Cerebellar nuclear complex (tissue), 1 donor: ENCODE measurements at regions not wholly inside any gene's neighbourhood (a gene's known extent, or its start where the extent isn't known, plus 50 kb on each side); places are given as distances from the start of the nearest gene placed in this dataset.

Experiments used
- DNase-seq, 2 experiments: peaks; one replicate each; lab custom pipeline; 2025; lab: John Stamatoyannopoulos, UW

DNA sequence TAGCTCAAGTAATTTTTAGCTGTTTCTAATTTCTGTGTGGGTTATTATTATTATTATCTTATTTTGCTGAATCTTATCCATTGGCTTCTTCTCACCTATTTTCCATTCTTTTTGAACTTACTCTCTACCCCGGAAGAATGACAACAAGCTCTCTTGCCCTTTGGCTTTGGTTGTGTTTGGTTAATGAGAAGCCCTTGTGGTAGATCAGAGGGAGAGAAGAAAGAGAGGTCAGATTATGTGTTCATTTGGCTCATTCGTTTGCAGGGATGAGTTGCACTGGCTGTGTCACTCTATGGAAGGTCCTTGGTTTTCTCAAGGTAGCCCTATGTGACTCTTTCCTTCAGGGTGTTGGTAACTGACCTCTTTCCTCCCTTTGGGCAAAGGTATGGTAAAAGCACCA lies 391.9 kb downstream of the LMO4 start:
- no peak for DNase-seq

- DNase-seq = no peak
These were observed 394.5 kb downstream of the LMO4 start for GRCh38 chr1:87723193-87723592.

DNA sequence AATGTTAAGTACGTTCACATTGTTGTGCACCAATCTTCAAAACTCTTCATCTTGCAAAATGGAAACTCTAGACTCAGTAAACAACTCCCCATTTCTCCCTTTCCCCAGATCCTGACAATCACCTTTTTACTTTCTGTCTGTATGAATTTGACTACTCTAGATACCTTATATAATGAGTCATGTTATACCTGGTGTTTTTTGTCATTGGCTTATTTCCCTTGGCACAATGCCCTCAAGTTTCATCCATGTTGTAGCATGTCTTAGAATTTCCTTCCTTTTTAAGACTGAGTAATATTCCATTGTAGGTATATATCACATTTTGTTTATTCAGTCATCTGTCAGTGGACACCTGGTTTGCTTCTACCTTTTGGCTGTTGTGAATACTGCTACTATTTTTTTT lies 399.5 kb downstream of the LMO4 start:
- DNase-seq = no peak

DNA sequence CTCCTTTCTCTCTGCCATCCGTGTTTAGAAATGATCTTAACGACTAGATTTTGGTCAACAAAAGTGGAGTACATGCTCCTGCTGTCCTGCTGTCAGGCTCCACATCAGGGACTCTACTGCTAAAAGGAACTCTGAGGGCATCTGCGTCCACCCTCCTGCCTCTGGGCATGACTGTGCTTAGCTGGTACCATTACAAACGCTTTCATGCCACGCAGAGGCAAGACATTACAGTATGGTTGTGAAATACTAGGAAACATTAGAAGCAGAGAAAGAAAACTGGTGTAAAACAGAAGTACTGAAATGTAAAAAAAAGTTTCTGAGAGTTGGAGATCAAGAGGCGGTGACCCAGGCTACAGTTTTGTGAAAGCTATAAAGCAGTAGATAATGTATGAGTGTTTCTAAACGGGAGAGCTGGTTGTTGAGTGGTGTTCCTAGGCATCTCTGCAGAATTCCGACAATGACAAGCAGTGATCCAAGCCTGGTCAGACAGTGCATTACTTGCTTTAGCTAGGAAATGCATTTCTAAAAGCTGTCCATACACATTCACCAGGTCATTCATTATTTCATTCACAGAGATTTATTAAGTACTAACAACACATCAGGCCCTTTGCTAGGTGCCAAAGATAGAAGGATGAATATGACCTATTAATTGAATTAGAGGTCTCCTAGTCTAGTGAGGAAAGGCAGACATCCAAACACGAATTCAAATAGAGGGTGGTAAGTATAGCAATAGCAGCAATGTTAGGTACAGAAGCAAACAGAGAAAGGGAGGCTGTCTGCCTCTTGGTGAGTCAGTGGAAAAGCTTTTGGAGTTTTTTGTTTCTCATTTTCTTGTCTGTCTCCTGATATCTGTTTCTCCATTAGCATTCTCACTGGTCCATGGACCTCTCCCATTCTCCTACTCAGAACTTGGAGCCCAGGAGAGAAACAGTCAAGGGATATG lies 401.9 kb downstream of the LMO4 start:
- no peak for DNase-seq

DNA sequence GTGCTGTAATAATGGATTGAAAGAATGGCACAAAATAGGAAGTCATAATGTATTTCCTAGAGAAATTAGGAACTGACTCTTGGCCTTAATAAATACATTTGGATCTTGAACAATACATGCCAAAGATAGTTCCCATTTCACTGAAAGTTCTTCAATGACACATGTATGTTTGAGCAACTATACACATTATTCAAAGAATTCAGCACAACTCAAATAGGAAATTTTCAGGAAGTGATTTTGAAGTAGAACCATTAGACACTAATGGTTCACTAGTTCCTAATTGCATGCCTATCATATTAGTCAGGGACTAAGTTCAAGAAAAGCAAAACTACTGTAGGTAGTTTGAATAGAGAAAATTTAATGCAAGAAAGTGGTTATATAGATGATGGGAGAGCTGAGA lies 404.7 kb downstream of the LMO4 start:
- no peak for DNase-seq

DNA sequence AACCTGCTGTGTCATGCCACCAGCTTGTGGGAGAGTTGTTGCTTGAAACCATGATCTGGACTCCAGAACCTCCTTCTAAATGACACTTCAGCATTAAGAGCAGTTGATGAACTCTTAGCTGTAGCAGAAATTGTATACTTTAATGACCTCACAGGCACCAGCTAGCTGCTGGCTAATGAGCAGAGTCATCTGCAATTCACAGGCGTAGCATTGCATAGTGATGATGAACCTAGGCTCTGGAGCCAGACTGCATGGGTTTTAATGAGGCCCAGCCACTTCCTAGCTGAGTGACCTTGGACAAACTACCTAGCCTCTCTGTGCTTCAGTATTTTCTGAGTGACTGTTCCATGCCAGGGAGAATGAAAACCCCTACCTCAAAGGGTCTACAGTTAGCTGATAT lies 407.1 kb downstream of the LMO4 start:
- DNase-seq = no peak

DNA sequence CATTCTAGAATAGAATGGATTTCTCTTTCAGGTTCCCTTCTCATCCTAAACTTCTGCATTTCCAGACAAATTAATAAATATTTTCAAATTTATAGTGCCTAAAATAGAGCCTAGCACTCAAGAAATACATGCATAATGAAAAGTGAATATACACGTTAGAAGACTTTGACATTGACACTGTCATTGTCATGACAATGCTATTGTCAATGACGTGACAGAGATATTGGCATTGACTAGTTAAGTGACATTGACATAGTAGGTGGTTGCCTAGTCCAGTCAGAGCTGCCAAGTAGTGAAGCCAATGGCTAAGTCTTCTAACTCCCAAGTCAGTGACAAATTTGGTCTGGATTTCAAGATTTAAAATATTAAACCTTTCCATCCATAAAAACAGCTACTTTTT lies 410.5 kb downstream of the LMO4 start:
- DNase-seq = no peak

- no peak for DNase-seq
These were observed 411.0 kb downstream of the LMO4 start for GRCh38 chr1:87739704-87740103.

GRCh38 chr1:87743256-87743655 lies 414.6 kb downstream of the LMO4 start:
- DNase-seq = no peak

- DNase-seq = no peak
These were observed 415.4 kb downstream of the LMO4 start for GRCh38 chr1:87744056-87744455.

GRCh38 chr1:87744763-87745162 lies 416.1 kb downstream of the LMO4 start:
- no peak for DNase-seq

DNA sequence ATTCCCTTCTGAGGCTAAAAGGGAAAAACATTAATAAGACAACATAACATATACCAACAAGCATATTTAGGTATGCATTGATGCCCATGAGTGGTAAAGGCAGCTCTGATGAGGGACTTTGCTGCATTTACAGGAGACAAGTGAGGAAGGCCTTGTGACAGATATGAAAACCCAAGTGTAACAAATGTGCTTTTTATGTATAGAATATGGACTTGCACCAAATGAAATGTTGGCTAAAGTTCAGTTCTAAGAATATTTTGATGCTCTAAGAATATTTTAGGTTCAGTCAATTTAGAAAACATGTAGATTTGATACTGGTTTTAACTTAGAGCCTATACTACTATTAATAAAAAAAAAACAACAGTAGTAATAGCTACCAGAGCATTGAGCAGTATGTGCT lies 424.7 kb downstream of the LMO4 start:
- DNase-seq = no peak

DNA sequence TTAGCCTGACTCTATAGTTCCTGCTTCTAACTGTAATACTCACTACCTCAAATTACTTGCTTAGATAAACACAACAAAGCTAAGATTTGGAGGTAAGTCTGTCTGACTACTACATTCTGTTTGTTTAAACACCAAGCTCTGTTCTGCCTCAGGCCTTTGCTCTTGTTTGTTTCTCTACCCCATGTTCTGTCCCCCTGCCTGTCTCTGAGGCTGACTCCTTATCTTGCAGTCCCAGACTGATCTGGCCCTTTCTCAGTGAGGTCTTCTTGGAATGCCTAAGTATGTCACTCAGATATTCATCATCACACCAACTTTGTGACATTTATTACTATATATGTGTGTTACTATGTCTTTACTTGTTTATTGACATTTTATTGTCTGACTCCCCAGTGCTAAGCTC lies 425.5 kb downstream of the LMO4 start:
- no peak for DNase-seq

DNA sequence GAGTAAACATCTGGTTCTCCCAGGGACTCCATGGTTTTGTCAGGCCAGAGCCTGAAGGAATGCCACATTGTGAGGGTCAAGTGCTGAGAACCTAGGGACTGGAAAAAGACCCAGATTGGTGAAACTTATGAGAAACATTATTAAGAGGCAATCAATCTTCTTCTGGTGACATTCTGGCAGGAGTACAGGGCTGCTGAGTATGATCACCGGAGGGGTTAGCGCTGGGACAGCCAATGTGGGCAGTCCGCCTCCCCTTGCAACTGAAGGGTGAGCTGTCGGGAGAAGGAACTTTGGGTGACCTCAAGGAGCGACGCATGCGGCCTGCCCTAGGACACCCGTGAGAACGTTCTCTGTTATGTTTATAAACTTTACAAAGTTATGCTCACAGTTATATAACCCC lies 429.0 kb downstream of the LMO4 start:
- DNase-seq = no peak

DNA sequence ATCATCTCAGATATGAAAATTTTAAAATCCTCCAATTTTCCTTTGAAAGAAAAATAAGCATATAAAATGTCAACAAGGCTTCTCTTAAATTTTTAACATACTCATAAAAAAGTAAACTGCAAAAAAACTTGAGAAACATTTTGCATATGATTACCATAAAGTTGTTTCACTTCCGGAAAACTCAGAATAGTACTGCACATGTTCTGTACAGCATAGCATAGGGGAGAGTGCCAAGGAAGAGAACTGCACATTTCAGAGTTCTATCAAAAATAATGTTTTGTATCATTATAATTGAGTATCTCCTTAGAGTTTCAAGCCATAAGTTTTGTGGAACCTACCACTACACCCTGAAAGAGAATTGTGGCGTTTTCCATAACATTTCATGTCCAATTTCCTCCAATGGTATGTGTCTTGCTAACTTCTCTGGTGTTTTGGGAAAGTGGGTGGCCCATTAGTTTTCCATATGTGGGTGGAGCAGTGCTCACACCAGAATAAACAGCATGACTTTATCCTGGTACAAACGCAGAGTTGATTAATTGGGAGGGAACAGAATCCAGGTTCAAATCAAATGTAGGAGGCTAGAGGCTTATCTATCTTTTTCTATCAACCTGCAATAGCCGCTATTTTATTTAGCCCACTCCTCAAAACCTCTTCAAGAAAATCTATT lies 430.9 kb downstream of the LMO4 start:
- no peak for DNase-seq

DNA sequence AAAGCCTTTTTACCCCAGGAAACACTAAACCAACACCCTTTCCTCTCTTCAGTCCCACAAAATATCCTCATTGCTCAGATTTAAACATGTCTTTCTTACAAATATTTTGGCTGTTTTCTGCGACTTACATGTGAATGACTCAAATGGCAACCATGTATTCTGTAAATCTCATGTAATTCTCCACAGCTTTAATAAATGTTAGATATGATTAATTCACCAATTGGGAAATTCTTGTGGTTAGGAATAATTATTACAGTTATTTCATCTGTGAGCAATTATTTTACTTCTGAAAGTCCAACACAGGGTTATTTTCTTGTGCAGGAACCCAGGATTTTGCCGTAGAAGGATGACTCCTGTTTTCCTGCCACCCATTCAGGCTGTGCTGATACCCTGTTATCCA lies 431.5 kb downstream of the LMO4 start:
- DNase-seq = no peak

- no peak for DNase-seq
These were observed 432.0 kb downstream of the LMO4 start for GRCh38 chr1:87760654-87761053.

DNA sequence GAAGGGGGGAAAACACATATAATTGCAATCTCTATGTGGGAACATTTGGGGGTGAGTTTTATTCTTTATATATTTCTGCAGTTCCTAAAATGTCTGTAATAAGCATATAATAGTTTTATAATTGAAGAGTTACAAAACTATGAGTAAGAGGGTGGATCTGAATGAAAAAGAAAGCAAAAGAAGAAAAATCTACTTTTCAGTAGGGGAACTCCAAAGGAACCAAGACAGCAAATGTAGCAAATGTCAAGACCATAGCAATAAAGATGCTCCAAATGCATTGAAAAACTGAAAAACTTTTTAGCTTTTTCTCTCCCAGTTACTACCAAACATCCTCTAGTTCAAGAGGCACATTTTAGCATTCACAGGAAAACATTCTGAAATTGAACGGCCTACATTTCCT lies 434.8 kb downstream of the LMO4 start:
- DNase-seq = no peak

DNA sequence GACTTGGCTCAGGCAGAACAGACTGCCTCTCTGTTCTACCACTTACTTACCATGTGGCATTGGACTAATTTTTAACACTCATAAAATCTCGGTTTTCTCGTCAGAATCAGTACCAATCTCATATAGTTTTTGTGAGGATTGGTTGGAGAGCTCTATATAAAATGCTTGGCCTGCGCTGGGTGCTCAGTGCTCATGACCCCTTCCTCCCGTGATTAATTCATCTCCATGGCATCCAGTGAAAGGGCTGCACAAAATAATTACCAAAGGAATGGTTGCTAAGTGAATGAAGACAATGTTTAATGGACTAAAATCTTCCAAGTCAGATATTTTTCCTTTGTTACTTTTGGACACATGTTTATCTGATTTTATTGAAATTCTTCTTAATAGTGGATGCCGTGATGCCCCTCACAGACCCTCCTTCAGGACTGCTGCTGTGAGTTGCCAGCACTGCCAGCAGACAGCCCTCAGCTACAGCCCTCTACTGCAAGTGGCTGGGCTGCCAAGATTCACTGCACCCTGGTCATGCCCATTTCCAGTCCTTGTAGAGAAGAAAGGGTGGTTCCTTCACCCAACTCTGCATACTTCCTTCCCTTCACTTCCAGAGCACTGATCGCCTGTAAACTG lies 436.5 kb downstream of the LMO4 start:
- DNase-seq = no peak

GRCh38 chr1:87765681-87766070 lies 437.0 kb downstream of the LMO4 start:
- no peak for DNase-seq

- DNase-seq = no peak
These were observed 438.1 kb downstream of the LMO4 start for GRCh38 chr1:87766737-87767136.

- no peak for DNase-seq
These were observed 450.2 kb downstream of the LMO4 start for GRCh38 chr1:87778896-87779295.

DNA sequence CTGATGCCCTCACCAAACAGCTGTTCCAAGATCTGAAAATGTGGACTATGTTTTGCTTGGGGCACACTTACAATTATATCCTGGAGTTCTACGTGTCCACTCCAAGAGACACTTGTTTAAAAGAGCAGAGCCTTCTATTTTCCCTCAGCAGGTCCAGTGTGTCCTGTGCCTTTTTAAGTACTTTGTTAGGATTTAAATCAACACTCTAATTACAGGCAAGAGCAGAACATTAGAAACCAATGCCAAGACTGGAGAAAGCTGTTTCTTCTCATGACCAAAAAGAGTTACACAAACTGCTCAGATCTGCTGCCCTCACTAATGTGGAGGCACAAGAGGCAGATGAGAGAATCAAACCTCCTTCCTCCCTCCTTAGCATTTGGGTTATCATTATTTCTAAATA lies 452.9 kb downstream of the LMO4 start:
- no peak for DNase-seq
